ENCODE measurements at regions not wholly inside any gene's neighbourhood (a gene's known extent, or its start where the extent isn't known, plus 50 kb on each side); places are given as distances from the start of the nearest gene placed in this dataset.

DNA sequence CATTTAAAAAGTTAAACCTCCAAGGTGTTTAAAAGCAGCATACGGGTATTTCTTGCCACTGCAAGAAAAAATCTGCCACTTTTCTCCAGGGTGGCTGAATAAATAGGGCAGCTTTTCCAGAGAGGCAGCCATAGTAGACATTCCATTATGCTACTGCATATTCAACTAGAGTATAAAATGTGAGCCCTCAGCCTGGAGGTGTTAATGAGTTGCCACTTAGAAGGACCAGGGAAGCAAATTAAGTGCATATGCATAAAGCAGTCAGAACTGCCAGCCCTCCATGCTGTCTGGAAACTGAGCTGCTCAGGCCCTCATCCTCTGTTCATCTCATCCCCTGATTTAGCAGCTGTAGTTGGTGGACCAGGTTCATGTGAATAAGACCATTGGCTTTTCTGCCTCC, 99.4 kb downstream of the DIRAS3 start:
- DNase-seq (ENCODE audit: low read depth), result no peak
- H3K4me3 ChIP-seq (ENCODE audit: low read length), result no peak overlapping the region

DNA sequence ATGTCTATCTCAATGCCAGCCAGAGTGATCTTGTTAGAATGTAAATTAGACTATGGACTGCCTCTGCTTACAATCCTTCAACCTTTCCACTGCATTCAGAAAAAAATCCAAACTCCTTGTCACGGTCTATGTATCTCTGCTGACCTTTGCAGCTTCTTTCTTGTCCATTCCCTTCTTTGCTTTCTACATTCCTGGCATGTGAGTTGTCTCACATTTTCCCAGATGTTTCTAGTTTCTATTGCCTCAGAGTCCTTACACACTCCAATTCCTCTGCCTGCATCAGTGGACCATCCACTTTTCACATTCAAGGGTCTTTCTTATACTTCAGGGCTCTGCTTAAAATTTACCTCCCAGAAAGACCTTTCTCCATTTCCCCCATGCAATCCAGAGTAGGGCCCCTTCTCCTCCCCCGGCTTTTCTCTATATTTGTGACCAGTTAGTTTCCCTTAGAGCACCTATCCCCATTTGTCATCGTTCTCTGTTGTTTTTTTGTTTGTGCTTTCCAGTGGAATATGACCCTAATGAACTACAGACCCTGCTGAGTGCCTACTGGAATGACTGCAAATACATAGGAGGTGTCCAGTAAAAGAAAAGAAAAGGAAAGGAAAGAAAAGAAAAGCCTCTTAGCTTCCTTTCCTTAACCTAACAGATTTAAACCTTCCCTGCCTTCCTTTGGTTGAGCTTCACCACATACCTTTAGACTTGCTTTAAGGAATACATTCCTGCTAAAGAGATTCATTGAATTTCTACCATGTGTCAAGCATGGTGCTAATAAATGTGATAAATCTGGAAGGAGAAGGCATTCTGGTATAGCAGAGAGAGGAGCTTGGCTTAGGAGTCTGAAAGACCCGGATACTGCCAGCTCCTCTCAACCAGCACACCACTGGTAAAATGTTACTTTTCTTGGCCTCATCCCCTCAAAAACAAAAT, 102.0 kb downstream of the DIRAS3 start:
- no peak for DNase-seq (ENCODE audit: low read depth)
- H3K4me3 ChIP-seq (ENCODE audit: low read length), result no peak overlapping the region
- TF ChIP-seq, protein P1, sequence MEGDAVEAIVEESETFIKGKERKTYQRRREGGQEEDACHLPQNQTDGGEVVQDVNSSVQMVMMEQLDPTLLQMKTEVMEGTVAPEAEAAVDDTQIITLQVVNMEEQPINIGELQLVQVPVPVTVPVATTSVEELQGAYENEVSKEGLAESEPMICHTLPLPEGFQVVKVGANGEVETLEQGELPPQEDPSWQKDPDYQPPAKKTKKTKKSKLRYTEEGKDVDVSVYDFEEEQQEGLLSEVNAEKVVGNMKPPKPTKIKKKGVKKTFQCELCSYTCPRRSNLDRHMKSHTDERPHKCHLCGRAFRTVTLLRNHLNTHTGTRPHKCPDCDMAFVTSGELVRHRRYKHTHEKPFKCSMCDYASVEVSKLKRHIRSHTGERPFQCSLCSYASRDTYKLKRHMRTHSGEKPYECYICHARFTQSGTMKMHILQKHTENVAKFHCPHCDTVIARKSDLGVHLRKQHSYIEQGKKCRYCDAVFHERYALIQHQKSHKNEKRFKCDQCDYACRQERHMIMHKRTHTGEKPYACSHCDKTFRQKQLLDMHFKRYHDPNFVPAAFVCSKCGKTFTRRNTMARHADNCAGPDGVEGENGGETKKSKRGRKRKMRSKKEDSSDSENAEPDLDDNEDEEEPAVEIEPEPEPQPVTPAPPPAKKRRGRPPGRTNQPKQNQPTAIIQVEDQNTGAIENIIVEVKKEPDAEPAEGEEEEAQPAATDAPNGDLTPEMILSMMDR (conservative IDR thresholded peaks at IDR 0.05; ENCODE audit: low read depth, low read length), result no peak

More for the DNA sequence above, 99.4 kb downstream of the DIRAS3 start:
- TF ChIP-seq, protein P1 (conservative IDR thresholded peaks at IDR 0.05; ENCODE audit: low read depth, low read length), result no peak

DNA sequence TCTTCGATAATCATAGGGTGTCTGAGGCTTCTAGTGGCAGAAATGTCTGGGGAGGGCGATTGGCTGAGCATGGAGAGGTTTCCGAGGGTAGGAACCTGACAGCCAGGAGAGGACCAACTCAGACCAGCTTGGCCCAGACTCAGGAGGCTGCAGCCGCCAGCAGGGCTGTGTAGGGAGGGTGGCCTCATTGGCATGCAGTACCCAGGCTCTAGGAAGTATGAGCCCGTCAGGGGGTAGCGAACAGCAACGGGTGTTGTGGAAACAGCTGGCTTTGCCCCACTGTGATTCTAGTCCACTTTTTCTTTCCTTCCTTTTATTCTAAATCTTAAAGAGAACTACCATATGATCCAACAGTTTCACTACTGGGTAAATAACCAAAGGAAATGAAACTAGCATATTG, 103.3 kb downstream of the DIRAS3 start:
- TF ChIP-seq, protein P1 (conservative IDR thresholded peaks at IDR 0.05; ENCODE audit: low read depth, low read length), result no peak
- DNase-seq (ENCODE audit: low read depth), result no peak
- no peak overlapping the region for H3K4me3 ChIP-seq (ENCODE audit: low read length)

DNA sequence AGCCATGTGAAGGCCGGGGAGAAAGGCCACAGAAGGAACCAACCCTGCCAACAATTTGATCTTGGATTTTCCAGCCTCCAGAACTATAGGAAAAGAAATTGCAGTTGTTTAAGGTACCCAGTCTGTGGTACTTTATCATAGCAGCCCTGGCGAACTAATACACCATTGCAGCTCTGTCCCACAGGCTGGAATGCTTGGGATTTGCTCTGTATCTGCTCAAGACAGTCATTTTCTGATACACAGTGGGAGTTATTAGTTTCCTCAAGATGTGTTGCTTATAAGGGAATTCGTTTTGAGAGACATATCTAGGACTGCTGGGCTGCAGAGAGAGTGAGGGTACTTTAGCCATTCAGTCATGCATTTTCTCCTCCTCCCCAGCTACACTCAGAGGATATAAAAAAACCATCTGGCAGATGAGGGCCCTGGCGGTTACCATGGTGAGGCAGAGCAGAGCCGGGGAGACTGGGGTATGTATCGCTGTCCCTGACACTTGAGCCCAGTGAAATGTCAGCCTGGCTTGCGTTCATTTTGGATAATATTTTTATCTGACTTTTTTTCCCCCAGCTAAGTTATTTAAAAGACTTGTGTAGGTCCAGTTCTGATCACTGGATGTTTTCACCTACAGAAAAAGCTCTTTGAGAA, 104.6 kb downstream of the DIRAS3 start:
- no peak overlapping the region for H3K4me3 ChIP-seq (ENCODE audit: low read length)
- DNase-seq (ENCODE audit: low read depth), result no peak
- TF ChIP-seq, protein P1 (conservative IDR thresholded peaks at IDR 0.05; ENCODE audit: low read depth, low read length), result no peak

DNA sequence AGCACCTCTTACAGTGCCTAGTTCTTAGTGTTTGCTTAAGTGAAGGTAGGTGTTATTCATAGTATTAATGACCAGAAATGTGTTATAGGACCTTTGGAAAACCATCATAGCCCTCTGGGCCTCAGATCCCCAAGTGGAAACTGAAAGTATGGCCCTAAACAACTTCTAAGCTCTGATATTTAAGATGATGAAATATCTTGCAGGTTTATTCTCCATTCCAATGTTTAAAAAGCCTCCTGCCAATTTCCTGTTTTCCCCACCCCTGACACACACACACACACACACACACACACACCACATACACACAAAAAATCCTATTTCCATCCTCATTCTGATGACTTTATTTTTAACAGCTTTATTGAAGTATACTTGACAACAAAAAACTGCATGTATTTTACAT, 108.2 kb downstream of the DIRAS3 start:
- no peak for DNase-seq (ENCODE audit: low read depth)
- TF ChIP-seq, protein P1 (conservative IDR thresholded peaks at IDR 0.05; ENCODE audit: low read depth, low read length), result no peak
- no peak overlapping the region for H3K4me3 ChIP-seq (ENCODE audit: low read length)

DNA sequence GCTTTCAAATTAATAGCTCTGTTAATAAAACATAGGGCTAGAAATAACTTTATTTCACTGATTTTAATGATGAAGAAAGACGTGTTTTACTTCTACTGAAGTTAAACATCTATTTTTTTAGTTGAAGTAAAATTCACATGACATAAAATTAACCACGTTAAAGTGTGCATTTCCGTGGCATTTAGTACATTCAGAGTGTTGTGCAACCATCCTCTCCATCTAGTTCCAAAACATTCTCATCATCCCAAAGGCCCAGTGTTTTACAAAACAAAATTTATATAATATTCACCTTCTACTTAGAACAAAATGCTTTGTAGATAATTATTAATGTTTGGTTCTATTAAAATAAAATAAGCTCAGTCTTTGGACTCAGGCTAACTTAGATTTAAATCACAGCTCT, 108.5 kb upstream of the GNG12 start:
- H3K4me3 ChIP-seq (ENCODE audit: low read length), result no peak overlapping the region
- DNase-seq (ENCODE audit: low read depth), result no peak
- TF ChIP-seq, protein P1 (conservative IDR thresholded peaks at IDR 0.05; ENCODE audit: low read depth, low read length), result no peak

Measured in retinal pigment epithelial cell (primary cell).